SK-N-SH (cell line): ENCODE measurements at regions not wholly inside any gene's neighbourhood (a gene's known extent, or its start where the extent isn't known, plus 50 kb on each side); places are given as distances from the start of the nearest gene placed in this dataset.

Experiments used
- CTCF ChIA-PET: fragments of 300-600, 350-600 bp; formaldehyde crosslinking; extraction: SDS; loops from one replicate; lab custom pipeline; 2021; lab: Yijun Ruan, JAX
- POLR2A ChIA-PET: fragments of 350-600 bp; sonication (Branson Sonifier 250); formaldehyde crosslinking; extraction: SDS; loops from one replicate; lab custom pipeline; 2020; ENCODE audit warnings: antibody characterized with exemption, inconsistent platforms; lab: Yijun Ruan, JAX
- DNase-seq: peaks from one replicate; pipeline ENCODE4 v3.0.0; 2012
- H2AFZ ChIP-seq: fragments of 200-600 bp; sonication (generic); 2 replicates; pipeline ENCODE4 v1.8.1; 2016; ENCODE audit warnings: antibody characterized with exemption, mild to moderate bottlenecking, low read depth
- H3F3A ChIP-seq: fragments of 200-600 bp; sonication (generic); replicated peaks from 2 replicates; pipeline ENCODE3; 2016; ENCODE audit warnings: antibody characterized with exemption, mild to moderate bottlenecking; ENCODE audit not compliant: insufficient read depth
- H3K27ac ChIP-seq, 2 experiments: fragments of 200-500 bp in 1 of 2; fragments of 200-600 bp in 1 of 2; sonication (Bioruptor generic) in 1 of 2; sonication (generic), shearing (Covaris generic) in 1 of 2; 2 replicates each; pipeline versions ENCODE4 v1.5.1 to v1.6.1; 2014 to 2016; ENCODE audit warnings: low read depth in 2 of 2, inconsistent platforms in 1 of 2, low read length in 1 of 2, mild to moderate bottlenecking in 1 of 2, mixed read lengths in 1 of 2
- H3K27me3 ChIP-seq: fragments of 200-600 bp; sonication (generic), shearing (Covaris generic); 2 replicates; pipeline ENCODE4 v1.6.1; 2016; ENCODE audit warnings: mixed run types; ENCODE audit not compliant: insufficient read depth
- H3K36me3 ChIP-seq, 2 experiments: fragments of 200-500 bp in 1 of 2; fragments of 200-600 bp in 1 of 2; sonication (Bioruptor generic) in 1 of 2; sonication (generic) in 1 of 2; replicated peaks in 1 of 2; 2 replicates each; pipeline versions ENCODE3 to v1.5.1; 2014 to 2016; ENCODE audit warnings: low read length in 1 of 2, mild to moderate bottlenecking in 1 of 2; ENCODE audit not compliant: insufficient read depth in 2 of 2, control insufficient read depth in 1 of 2
- H3K4me1 ChIP-seq, 2 experiments: fragments of 200-500 bp in 1 of 2; fragments of 200-600 bp in 1 of 2; sonication (Bioruptor generic) in 1 of 2; sonication (generic), shearing (Covaris generic) in 1 of 2; 2 replicates each; pipeline versions ENCODE4 v1.5.1 to v1.6.1; 2014 to 2016; ENCODE audit warnings: low read depth in 1 of 2, low read length in 1 of 2, mixed run types in 1 of 2; ENCODE audit not compliant: insufficient read depth in 2 of 2, control insufficient read depth in 1 of 2
- H3K4me2 ChIP-seq: fragments of 200-600 bp; sonication (generic), shearing (Covaris generic); 2 replicates; pipeline ENCODE4 v1.6.1; 2017; ENCODE audit warnings: mixed run types
- H3K4me3 ChIP-seq, 2 experiments: fragments of 200-500 bp in 1 of 2; fragments of 200-600 bp in 1 of 2; sonication (Bioruptor generic) in 1 of 2; sonication (generic), shearing (Covaris generic) in 1 of 2; 2 replicates each; pipeline versions ENCODE4 v1.5.1 to v1.8.1; 2014 to 2016; ENCODE audit warnings: low read depth in 2 of 2, inconsistent platforms in 1 of 2, low read length in 1 of 2, mild to moderate bottlenecking in 1 of 2, mixed read lengths in 1 of 2, moderate library complexity in 1 of 2
- H3K79me2 ChIP-seq: fragments of 200-600 bp; sonication (generic); 2 replicates; pipeline ENCODE4 v1.8.1; 2017; ENCODE audit warnings: mild to moderate bottlenecking; ENCODE audit not compliant: insufficient read depth
- H3K9ac ChIP-seq: fragments of 200-600 bp; sonication (generic); 2 replicates; pipeline ENCODE4 v1.6.1; 2017; ENCODE audit warnings: mixed run types
- H3K9me2 ChIP-seq: fragments of 200-600 bp; sonication (generic); 2 replicates; pipeline ENCODE4 v1.6.1; 2017; ENCODE audit warnings: mixed run types
- H3K9me3 ChIP-seq: fragments of 200-600 bp; sonication (generic); 2 replicates; pipeline ENCODE4 v1.6.1; 2017; ENCODE audit warnings: mixed run types, mild to moderate bottlenecking, moderate library complexity
- H4K20me1 ChIP-seq: fragments of 200-600 bp; sonication (generic); 2 replicates; pipeline ENCODE4 v1.6.1; 2017; ENCODE audit warnings: mild to moderate bottlenecking, mixed run types; ENCODE audit not compliant: insufficient read depth
- CHD2 ChIP-seq: fragments of 150-350 bp; IDR thresholded peaks from 2 replicates; pipeline ENCODE4 v1.6.1; 2018; ENCODE audit warnings: low read length; ENCODE audit not compliant: partially characterized antibody
- ELF1 ChIP-seq: IDR thresholded peaks from 2 replicates; pipeline ENCODE4 v1.4.0; 2012
- EP300 ChIP-seq, 2 experiments: IDR thresholded peaks; 2 replicates each; pipeline versions ENCODE4 v1.4.0 to v1.6.1; 2012; ENCODE audit warnings: borderline replicate concordance in 1 of 2, low read depth in 1 of 2, low read length in 1 of 2
- EZH2phosphoT487 ChIP-seq: fragments of 200-600 bp; sonication (generic); IDR thresholded peaks from 2 replicates; pipeline ENCODE4 v1.6.1; 2017; ENCODE audit warnings: low read depth, mixed run types, mild to moderate bottlenecking, antibody characterized with exemption, moderate library complexity, borderline replicate concordance
- FOSL2 ChIP-seq: IDR thresholded peaks from 2 replicates; pipeline ENCODE4 v1.4.0; 2012; ENCODE audit warnings: low read depth, mild to moderate bottlenecking, moderate library complexity, borderline replicate concordance
- GABPA ChIP-seq: IDR thresholded peaks from 2 replicates; pipeline ENCODE4 v1.4.0; 2012; ENCODE audit warnings: low read depth, mild to moderate bottlenecking
- GATA2 ChIP-seq: sonication (generic); formaldehyde crosslinking; IDR thresholded peaks from 2 replicates; pipeline ENCODE4 v1.5.0; 2020; ENCODE audit warnings: mild to moderate bottlenecking, missing genetic modification reagents
- MEF2A ChIP-seq: IDR thresholded peaks from 2 replicates; pipeline ENCODE4 v1.4.0; 2012; ENCODE audit warnings: low read depth, borderline replicate concordance
- MXI1 ChIP-seq: IDR thresholded peaks from 2 replicates; pipeline ENCODE4 v1.6.1; 2012; ENCODE audit warnings: mild to moderate bottlenecking, low read depth, low read length, improper control_type of control experiment
- NRF1 ChIP-seq: IDR thresholded peaks from 2 replicates; pipeline ENCODE4 v1.6.1; 2012; ENCODE audit warnings: low read depth, mild to moderate bottlenecking, low read length
- PBX3 ChIP-seq: IDR thresholded peaks from 2 replicates; pipeline ENCODE4; 2012
- RAD21 ChIP-seq: IDR thresholded peaks from 2 replicates; pipeline ENCODE4 v1.6.1; 2012; ENCODE audit warnings: mild to moderate bottlenecking, low read length
- RCOR1 ChIP-seq: fragments of 150-350 bp; IDR thresholded peaks from 2 replicates; pipeline ENCODE4 v1.6.1; 2017; ENCODE audit warnings: antibody characterized with exemption, low read length
- RFX5 ChIP-seq: IDR thresholded peaks from 2 replicates; pipeline ENCODE4 v1.6.1; 2012; ENCODE audit warnings: mild to moderate bottlenecking, improper control_type of control experiment, low read length
- SIN3A ChIP-seq: IDR thresholded peaks from 2 replicates; pipeline ENCODE4 v1.6.1; 2012; ENCODE audit warnings: low read depth, mild to moderate bottlenecking, low read length, moderate library complexity, borderline replicate concordance
- TCF12 ChIP-seq: IDR thresholded peaks from 2 replicates; pipeline ENCODE4 v1.4.0; 2012
- YY1 ChIP-seq: IDR thresholded peaks from 2 replicates; pipeline ENCODE4 v1.4.0; 2012; ENCODE audit warnings: low read depth, mild to moderate bottlenecking
- WGBS: methylation state at CpG from one replicate; pipeline ENCODE4 v1.1.6; 2017; ENCODE audit warnings: low lambda C conversion rate; 5-methylcytosine and 5-hydroxymethylcytosine counted together
- TF ChIP-seq, protein P1 (sequence below): IDR thresholded peaks from 2 replicates; pipeline ENCODE4 v1.6.1; 2012; ENCODE audit warnings: mild to moderate bottlenecking, low read depth, low read length, moderate library complexity

GRCh38 chr6:141846639-141847038, 286.1 kb upstream of the GJE1 start:
- no peaks in the 10 kb centered on the region for H4K20me1 ChIP-seq
- no peak for TF ChIP-seq TCF12
- no peak for TF ChIP-seq RCOR1
- TF ChIP-seq PBX3 = no peak
- TF ChIP-seq YY1 = no peak
- no peak for TF ChIP-seq CHD2
- TF ChIP-seq RFX5 = no peak
- TF ChIP-seq RAD21 = no peak
- no peak for TF ChIP-seq MEF2A
- no peak for TF ChIP-seq SIN3A
- no peak for TF ChIP-seq EZH2phosphoT487
- TF ChIP-seq ELF1 = no peak
- no peak for TF ChIP-seq GATA2
- TF ChIP-seq, protein P1, sequence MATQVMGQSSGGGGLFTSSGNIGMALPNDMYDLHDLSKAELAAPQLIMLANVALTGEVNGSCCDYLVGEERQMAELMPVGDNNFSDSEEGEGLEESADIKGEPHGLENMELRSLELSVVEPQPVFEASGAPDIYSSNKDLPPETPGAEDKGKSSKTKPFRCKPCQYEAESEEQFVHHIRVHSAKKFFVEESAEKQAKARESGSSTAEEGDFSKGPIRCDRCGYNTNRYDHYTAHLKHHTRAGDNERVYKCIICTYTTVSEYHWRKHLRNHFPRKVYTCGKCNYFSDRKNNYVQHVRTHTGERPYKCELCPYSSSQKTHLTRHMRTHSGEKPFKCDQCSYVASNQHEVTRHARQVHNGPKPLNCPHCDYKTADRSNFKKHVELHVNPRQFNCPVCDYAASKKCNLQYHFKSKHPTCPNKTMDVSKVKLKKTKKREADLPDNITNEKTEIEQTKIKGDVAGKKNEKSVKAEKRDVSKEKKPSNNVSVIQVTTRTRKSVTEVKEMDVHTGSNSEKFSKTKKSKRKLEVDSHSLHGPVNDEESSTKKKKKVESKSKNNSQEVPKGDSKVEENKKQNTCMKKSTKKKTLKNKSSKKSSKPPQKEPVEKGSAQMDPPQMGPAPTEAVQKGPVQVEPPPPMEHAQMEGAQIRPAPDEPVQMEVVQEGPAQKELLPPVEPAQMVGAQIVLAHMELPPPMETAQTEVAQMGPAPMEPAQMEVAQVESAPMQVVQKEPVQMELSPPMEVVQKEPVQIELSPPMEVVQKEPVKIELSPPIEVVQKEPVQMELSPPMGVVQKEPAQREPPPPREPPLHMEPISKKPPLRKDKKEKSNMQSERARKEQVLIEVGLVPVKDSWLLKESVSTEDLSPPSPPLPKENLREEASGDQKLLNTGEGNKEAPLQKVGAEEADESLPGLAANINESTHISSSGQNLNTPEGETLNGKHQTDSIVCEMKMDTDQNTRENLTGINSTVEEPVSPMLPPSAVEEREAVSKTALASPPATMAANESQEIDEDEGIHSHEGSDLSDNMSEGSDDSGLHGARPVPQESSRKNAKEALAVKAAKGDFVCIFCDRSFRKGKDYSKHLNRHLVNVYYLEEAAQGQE = no peak
- TF ChIP-seq MXI1 = no peak
- TF ChIP-seq FOSL2 = no peak
- TF ChIP-seq GABPA = no peak
- TF ChIP-seq NRF1 = no peak
- no peak for TF ChIP-seq EP300 (IDR thresholded peaks at IDR 0.05; ENCODE audit: borderline replicate concordance in 1 of 2, low read depth in 1 of 2, low read length in 1 of 2)
- TF ChIP-seq, all 33 proteins: peak for 0
- Histone ChIP-seq H3K27ac (no peak overlapping the region), H3F3A (peaks cover 6% of the 10 kb centered on the region), H3K36me3 (no peaks in the 10 kb centered on the region), H3K9me2 (no peaks in the 10 kb centered on the region), H3K27me3 (no peaks in the 10 kb centered on the region), H3K4me3 (no peak overlapping the region), H3K4me1 (no peaks in the 10 kb centered on the region), H3K9ac (no peak overlapping the region), H3K9me3 (no peaks in the 10 kb centered on the region), H3K4me2 (no peak overlapping the region), H2AFZ (no peak overlapping the region), H3K79me2 (no peaks in the 10 kb centered on the region)
- 35% methylated on average over 4 of the region's 4 CpGs for WGBS
- POLR2A ChIA-PET = no interaction called here
- CTCF ChIA-PET = no interaction called here
- DNase-seq = no peak
